ENCODE measurements at regions not wholly inside any gene's neighbourhood (a gene's known extent, or its start where the extent isn't known, plus 50 kb on each side); places are given as distances from the start of the nearest gene placed in this dataset.

DNA sequence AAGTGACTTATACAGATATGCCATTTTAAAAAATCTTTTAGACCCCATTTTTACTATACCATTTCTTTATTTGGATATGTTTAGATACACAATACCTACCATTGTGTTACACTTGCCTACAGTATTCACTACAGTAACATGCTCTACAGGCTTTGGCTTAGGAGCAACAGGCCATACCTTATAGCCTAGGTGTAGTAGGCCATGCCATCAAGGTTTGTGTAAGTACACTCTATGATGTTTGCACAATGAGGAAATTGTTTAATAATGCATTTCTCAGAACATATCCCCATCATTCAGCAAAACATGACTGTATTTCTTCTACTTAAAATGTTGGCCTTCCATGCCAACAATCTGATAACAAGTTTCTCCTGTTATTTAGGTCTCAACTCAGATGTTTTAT, 1559.5 kb upstream of the TENM4 start:
- TF ChIP-seq, protein P1, sequence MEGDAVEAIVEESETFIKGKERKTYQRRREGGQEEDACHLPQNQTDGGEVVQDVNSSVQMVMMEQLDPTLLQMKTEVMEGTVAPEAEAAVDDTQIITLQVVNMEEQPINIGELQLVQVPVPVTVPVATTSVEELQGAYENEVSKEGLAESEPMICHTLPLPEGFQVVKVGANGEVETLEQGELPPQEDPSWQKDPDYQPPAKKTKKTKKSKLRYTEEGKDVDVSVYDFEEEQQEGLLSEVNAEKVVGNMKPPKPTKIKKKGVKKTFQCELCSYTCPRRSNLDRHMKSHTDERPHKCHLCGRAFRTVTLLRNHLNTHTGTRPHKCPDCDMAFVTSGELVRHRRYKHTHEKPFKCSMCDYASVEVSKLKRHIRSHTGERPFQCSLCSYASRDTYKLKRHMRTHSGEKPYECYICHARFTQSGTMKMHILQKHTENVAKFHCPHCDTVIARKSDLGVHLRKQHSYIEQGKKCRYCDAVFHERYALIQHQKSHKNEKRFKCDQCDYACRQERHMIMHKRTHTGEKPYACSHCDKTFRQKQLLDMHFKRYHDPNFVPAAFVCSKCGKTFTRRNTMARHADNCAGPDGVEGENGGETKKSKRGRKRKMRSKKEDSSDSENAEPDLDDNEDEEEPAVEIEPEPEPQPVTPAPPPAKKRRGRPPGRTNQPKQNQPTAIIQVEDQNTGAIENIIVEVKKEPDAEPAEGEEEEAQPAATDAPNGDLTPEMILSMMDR (IDR thresholded peaks at IDR 0.05), result no peak
- no peak for TF ChIP-seq POLR2A (IDR thresholded peaks at IDR 0.05)

All from adrenal gland (tissue), 5 donors.